HG02870 (cell line): ENCODE measurements at regions not wholly inside any gene's neighbourhood (a gene's known extent, or its start where the extent isn't known, plus 50 kb on each side); places are given as distances from the start of the nearest gene placed in this dataset.
"Not testable (repeated sequence)": the region's sequence is repeated elsewhere in the genome, so short reads cannot be mapped to it uniquely, and the experiment has no call there.

Experiments
- ATAC-seq: cut with Tn5 transposase; IDR thresholded peaks from one replicate; pipeline ENCODE4 v1.9.1; 2021; ENCODE audit warnings: mild to moderate bottlenecking, moderate library complexity; ENCODE audit not compliant: unreplicated experiment

DNA sequence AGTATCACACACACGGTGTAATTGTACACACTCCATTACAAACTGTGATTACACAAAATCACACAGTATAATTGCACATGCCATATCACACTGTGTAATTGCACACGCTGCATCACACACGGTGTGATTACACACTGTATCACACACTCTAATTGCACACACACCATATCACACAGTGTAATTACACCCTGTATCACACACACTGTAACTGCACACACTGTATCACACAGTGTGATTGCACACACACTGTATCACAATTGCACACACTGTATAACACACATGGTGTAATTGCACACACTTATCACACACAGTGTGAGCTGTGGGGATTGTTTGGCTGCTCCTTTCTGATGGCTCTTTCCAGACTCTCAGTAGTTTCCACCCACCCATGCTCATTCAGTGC lies 162.6 kb upstream of the SGCG start:
- no peak for ATAC-seq

DNA sequence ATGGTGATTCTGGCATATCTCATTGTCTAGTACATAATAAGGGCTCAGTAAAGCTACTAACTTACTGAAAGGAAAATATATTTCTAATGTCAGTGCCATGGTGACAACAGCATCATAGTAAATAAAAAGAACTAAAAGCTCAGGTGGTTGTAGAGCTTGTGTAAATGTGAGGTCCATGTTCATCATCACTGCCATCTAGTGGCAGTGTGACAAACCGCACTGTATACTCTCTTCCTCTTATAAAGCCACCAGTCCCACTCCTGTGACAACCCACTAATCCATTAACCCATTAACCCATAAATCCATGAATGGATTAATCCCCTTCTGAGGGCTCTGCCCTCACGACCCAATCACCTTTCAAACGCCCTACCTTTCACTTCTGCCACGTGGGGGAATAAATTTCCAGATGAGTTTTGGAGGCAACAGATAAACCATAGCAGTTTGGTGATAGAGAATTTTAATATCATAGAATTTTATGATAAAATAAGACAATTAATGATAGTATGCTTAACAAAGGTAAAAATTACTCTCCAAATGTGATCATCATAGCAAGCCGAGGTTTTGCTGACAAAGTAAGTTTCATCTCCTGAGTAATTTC lies 160.4 kb upstream of the SGCG start:
- peak; percentile 83 for ATAC-seq

DNA sequence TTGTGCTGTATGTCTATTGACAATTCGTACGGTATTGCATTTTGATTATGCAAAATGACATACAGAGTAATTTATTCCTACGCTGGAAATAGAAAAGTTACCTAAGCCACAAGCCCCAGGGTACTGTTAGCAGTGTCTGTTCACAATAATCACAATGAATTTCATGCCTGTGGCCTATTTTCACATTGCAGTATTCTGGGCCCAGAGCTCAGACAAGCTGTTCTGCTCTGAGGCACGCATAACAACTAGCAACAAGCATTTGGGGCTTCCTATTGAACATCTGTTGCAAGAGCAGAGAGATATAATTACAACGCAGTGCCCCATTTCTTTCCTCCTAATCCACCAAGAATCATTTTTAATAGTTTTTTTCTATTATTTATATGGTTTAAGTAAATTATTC lies 158.9 kb upstream of the SGCG start:
- no peak for ATAC-seq

DNA sequence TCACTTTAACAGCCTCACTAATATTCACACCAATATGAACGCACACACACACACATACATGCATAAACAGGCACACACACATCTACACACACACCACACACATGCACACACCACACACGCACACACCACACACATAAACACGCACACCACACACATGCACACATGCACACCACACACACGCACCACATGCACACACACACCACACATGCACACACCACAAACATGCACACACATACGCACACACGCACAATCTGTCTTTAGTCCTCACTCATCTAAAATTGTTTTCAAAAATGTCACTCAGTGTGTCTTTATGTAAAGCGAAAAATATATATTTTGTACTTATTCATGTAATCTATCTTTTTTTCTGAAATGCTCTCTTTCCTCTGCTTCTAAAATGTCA lies 158.1 kb upstream of the SGCG start:
- no peak for ATAC-seq

DNA sequence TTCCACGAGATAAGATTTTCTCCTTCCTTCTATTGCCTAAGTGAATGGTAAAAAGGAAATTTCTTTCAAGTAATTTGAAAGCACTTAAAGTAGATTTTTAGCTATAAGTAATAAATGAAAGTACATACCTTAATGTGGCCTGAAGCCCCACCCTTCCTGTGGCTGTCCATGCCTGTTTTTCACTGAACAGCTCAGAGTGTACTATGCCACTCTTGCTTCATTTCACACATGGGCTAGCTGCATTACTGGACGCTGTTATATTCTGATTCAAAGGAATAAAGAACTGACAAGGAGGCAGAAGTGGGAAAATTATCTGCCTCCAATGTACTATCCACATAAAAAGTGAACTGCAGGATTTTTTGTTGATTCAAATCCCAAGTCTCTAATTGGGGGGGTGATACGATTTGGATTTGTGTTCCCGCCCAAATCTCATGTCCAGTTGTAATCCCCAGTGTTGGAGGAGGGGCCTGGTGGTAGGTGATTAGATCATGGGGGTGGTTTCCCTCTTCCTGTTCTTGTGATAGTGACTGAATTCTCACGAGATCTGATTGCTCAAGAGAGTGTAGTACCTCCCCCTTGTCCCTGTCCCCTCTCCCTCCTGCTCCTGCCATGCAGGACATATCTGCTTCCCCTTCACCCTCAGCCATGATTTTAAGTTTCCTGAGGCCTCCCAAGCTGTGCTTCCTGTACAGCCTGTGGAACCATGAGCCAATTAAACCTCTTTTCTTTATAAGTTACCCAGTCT lies 154.7 kb upstream of the SGCG start:
- ATAC-seq: no peak

DNA sequence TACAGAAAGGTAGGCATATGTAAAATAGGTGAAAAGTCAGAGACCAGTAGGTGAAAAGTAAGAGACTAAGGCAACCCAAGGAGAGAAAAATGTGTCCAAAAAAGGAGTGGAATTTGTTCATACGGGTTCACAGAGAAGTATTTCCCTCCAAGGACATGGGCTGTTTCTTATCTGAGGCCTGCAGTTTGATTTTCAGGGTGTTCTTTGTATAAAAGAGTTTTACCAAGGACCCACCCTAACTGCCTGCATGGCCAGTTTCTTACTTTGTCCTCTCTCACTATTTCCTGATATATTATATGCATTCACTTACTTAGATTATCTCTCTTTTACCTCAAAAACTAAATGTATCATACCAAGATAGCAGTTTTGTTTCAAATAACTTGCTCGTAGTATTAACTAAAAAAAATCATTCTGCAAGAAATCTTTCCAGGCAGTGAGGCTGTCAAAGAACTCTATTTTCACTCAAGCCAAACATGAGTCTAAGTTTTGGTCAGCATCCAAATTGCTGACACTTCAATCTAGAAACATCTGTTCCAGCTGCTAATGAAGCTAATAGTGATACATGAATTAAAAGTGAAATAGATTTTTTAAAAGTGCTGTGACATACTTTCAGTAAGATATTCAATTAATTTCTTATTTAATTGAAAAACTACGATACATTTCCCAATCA lies 141.4 kb upstream of the SGCG start:
- no peak for ATAC-seq

DNA sequence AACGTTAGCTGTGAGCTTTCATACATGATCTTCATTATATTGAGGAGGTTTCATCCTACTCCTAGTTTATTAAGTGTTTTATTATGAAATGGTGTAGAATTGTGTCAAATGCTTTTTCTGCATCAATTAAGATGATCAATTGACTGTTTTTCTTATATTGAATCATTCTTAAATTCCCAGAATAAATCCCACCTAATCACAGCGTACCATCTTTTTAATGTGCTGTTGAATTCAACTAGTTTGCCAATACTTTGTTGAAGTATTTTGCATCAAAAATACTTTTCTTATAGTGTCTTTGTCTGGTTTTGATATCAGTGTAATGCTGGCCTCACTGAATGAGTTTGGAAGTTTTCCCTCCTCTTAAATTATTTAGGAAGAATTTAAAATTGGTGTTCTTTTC lies 138.6 kb upstream of the SGCG start:
- no peak for ATAC-seq

DNA sequence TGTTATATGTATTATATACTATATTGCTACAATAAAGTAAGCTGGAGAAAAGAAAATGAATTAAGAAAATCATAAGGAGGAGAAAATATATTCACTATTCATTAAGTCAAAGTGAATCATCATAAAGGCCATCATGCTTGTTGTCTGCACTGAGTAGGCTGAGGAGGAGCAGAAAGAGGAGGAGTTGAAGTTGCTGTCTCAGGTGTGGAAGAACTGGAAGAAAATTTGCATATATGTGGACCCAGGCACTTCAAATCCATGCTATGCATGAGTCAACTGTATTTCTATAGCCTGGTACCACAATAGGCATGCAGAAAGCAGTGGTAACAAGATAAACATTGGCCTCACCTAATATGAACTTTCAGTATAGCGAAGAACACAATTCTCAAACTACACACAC lies 135.9 kb upstream of the SGCG start:
- ATAC-seq: no peak

DNA sequence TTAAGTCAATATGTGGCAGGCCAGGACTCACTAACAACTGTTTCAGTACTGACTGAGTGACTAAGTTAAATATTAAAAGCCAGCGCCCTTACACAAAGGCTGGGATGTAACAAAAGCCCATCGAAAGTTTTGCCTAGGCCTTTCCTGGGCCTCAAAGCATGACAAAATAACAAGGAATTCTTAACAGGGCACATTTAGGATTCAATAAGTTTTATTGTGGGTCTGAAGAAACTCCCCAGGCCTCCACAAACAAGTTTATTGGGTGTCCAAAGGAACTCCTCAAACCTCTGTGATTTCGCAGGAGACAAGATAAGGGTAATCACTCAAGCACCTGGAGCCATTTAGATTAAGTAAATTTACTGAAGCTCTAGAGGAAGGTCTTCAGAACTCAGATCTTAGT lies 130.7 kb upstream of the SGCG start:
- ATAC-seq: no peak

DNA sequence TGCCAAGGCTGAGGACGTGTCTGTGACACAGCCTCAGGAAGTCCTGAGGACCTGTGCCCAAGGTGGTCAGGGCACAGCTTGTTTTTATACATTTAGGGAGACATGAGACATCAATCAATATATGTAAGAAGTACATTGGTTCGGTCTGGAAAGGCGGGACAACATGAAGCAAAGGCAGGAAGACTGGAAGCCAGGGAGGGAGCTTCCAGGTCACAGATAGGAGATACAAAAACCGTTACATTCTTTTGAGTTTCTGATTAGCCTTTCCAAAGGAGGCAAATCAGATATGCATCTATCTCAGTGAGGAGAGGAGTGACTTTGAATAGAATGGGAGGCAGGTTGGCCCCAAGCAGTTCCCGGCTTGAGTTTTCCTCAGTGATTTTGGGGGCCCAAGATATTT lies 127.1 kb upstream of the SGCG start:
- ATAC-seq: not testable (repeated sequence)

DNA sequence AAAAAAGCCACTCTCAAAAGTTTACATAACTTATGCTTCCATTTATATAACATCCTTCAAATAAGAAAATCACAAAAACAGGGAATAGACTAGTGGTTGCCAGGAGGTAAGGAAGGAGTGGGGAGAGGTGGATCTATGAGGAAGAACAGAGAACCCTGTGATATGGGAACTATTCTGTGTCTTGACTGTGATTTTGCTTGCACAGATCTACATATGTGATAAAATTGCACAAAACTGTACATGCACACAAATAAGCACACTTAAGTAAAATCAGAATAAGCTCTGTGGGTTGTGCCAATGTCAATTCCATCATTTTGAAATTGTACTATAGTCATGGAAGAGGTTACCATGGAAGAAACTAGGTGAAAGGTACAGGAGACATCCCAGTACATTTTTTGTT lies 121.6 kb upstream of the SGCG start:
- ATAC-seq: no peak

DNA sequence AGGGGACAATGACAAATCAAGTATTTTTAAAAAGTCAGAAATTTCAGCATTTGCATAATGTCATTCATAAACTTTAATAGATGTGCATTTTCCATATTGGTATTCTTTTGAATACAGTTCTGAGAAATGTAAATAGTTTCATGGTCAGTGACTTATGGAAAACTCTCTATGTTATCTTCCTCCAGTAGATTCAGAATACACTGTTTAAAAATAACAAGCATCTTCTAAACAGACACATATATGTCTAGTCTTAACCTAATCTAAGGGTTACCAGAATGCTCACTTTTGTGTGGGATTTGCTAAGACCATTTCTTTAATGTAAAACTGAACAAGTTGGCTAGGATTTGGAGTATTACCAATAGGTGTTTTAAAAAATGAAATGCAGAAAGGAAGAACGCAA lies 119.8 kb upstream of the SGCG start:
- no peak for ATAC-seq

DNA sequence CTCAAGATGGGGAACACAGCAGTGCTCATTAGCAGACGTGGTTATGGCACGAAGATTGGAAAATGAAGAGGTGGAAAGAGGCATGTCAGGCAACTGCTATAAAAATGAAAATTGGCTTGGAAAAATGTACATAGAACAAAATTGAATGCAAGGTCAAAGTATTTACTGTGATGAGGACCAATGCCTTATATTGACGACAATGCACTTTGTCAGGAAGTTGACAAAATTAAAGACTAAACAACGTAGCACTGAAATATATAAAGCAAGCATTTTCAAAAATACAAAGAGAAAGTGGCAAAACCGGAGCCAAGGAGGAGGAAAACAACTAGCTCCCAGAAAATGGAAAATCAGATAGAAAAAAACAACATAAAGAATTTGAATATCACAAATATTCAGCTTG lies 113.7 kb upstream of the SGCG start:
- no peak for ATAC-seq

DNA sequence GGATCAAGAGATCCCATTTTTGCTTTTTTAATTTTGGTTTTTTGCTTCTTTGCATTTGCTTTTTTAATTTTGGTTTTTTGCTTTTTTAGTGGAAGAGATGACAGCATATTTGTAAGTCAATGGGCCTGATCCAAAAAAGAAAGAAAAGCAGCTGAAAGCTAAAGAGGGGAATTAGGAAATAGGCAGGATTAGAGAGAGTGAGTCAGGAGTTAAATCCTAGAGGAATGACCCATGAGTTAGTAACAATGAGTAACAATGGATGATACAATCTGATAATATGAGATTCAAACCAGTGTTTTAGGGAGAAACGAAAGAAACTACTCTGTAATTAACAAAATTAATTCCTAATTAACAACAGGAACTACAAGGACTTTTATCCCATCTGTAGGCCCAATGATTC lies 111.2 kb upstream of the SGCG start:
- no peak for ATAC-seq

DNA sequence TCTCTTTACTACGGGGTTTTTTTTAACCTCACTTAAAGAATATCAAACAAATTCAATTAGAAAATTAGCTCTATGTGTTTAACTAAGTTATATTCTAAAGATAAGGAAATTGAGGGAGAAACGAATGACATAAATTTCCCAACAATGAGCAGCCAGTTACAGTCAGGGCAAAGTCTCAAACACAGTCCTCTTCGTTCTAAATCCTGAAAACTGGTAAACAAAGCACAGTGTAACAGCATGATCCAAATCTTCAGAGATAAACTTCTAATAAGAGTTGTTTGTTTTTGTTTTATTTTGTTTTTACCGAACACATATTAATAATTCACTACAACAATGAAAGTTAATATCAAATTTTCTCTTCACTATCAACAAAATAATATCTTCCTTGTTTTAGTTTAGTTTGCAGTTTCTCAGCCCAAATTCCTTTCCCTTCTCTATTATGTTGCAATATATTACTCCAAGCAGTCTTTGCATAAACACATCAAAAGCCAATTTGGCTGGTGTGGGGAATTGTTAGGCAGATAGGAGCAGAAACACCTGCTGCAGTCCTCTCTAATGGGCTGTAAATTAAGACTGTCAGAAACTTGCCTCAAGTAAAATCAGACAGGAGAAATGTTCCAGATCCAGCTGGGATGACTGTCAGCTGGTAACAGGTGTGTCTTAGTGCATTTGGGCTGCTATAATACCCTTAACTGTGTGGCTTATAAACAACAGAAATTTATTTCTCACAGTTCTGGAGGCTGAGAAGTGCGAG lies 106.5 kb upstream of the SGCG start:
- no peak for ATAC-seq

DNA sequence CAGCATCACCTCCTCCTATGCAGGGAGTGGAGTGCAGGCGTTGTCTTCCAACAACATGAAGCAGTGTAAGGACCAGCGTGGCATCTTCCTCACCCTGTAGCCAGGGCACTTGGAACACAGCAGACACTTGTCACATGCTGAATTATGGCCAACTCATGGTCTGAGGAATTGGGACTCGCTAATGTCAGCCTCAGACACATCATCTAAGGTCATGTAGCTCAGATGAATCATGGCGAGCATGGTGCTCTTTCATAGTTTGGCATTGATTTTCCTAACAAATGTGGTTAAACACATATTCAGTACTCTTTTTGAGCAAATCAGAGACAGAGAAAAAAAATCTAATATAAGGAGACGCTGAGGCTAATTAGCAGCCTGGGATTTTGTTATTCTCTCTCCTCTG lies 99.6 kb upstream of the SGCG start:
- no peak for ATAC-seq

DNA sequence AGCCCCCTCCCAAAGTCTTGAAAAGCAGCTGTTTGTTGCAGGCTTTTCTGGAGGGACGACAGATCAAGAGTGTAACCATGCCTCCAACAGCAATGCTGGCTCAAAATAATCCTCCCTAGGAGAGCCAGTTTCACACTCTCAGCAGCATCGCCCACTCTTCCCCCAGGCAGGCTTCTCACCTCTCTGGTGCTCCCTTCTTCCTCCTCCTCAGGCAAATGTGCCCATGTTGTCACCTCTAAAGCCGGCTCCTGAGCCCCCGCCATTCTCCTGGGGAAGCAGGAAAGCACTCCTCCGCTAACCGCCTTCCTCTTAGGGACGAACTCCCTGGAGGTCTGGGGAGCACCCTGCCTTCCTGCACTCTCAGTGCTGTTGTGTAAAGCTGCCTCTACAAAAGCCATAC lies 98.9 kb upstream of the SGCG start:
- no peak for ATAC-seq

DNA sequence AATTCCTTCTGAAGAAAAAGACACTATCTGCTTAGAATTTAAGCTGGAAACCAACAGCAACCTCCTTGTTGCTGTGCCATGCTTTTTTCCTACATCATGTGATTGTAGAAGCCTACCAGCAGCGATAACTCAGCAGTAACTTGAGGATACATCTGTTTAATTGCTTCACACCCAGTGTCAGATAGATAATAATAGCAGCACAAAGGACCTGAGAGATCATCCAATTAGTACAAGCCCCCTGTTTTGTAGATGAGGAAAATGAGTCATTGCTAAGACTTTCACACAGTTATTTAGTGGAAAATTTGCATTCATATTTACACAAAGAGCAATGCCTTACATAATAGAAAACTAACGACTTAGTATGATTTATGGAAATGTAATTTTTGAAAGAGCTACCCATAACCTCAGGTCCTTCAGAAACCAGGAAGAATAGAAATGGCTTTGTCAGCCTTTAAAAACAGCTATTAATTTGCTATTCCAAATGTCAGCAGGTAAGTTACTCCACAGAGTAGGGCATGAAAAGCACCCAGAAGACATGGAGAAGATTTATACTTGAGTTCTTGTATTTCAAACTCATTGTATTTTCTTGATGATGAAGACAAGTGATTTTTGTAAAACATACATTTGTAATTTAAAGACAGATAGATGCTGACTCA lies 93.7 kb upstream of the SGCG start:
- ATAC-seq: no peak

DNA sequence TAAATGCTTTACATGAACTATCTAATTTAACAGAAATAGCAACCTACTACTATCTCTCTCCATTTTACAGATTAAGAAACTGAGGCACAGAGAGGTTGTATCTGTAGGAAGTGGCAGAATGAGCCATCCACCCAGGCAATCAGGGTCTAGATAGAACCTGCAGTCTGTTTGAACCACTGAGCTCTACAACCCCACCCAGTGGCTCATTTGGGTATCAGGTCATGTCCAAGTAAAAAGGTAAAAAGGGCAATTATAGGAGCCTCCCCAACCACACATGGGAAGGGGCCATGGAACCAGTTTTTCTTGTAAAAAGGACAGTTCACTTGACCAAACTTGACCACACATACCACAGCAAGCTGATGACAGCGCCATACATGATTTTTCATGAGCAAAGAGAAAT lies 92.9 kb upstream of the SGCG start:
- ATAC-seq: no peak

DNA sequence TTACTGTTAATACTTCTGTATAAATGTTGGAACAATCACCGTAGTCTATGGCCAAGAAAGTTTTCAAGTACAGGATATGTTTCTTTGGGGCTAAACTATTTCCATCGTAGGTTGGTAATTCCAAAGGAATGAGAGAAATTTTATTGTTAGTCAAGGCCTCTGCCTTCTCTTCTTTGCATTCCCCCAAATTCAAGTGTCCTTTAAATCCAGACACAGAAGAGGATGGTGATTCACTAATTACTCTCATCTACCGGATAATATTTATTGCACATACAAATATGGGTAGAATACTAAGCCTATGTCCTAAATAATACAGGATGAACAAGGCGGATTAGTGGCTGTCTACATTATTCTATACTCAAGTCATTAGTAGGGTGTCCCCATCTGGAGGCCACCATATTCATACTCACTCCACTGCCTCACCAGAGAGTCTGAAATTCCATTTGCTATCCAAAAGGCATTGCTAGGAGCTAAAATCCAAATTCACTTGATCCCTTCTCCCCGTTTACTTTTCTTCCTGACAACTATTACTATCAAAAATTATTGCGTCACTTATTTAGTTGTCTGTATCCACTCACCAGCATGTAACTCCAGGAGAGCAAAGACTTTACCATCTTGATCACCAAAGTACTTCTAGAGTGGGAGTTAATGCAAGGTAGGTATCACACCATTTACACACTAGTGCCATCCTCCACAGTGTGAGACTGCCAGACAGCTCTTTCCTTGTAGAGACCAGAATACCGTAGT lies 82.4 kb upstream of the SGCG start:
- ATAC-seq: no peak

DNA sequence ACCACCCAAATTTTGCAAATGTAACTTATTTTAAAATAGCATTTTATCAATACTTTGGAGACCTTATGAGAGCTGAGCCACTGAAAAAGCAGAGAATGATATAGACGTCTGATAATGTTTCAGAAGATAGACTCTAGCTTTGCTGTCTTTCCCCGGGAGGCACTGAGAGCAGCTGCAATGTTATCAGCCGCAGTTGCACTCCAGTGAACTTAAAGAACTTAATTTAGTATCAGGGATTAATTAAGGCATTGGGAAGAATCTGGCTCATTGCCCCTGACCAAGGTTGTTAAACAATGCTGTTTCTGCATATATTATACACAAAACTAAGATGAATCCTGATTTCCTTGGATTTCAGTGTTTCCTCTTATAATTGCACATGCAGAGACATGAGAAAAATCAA lies 75.7 kb upstream of the SGCG start:
- ATAC-seq: no peak
